Neural cell (in vitro differentiated cells): ENCODE measurements at regions not wholly inside any gene's neighbourhood (a gene's known extent, or its start where the extent isn't known, plus 50 kb on each side); places are given as distances from the start of the nearest gene placed in this dataset.

Experiments used
- H2AFZ ChIP-seq: fragments of 200-600, 300-800 bp; sonication (generic), shearing (Covaris generic); 2 replicates; pipeline ENCODE4 v1.6.0; 2014; ENCODE audit warnings: low read depth, mild to moderate bottlenecking, antibody characterized with exemption, low read length, moderate library complexity
- H3F3A ChIP-seq: fragments of 200-600 bp; shearing (Covaris generic); 2 replicates; pipeline ENCODE4 v1.6.1; 2016; ENCODE audit warnings: mild to moderate bottlenecking, moderate library complexity, mixed read lengths, antibody characterized with exemption, low read length; ENCODE audit not compliant: insufficient read depth, poor library complexity, severe bottlenecking
- H3K27ac ChIP-seq: fragments of 200-600, 300-800 bp; sonication (generic), shearing (Covaris generic); 2 replicates; pipeline ENCODE4 v1.5.1; 2014; ENCODE audit warnings: mild to moderate bottlenecking, low read length, moderate library complexity
- H3K27me3 ChIP-seq: fragments of 300-800, 200-600 bp; sonication (generic), shearing (Covaris generic); 2 replicates; pipeline ENCODE4 v1.6.0; 2014; ENCODE audit warnings: mild to moderate bottlenecking, low read depth, low read length, moderate library complexity; ENCODE audit not compliant: insufficient read depth
- H3K36me3 ChIP-seq: fragments of 300-800, 200-600 bp; sonication (generic), shearing (Covaris generic); 2 replicates; pipeline ENCODE4 v1.5.1; 2014; ENCODE audit warnings: mild to moderate bottlenecking, antibody characterized with exemption, low read length, moderate library complexity; ENCODE audit not compliant: insufficient read depth
- H3K4me2 ChIP-seq: fragments of 300-800, 200-600 bp; sonication (generic), shearing (Covaris generic); 2 replicates; pipeline ENCODE4 v1.6.0; 2014; ENCODE audit warnings: mild to moderate bottlenecking, low read length
- H3K4me3 ChIP-seq: fragments of 300-800, 200-600 bp; sonication (generic), shearing (Covaris generic); 2 replicates; pipeline ENCODE4 v1.5.1; 2014; ENCODE audit warnings: mild to moderate bottlenecking, low read length, moderate library complexity
- H3K79me2 ChIP-seq: fragments of 200-600 bp; shearing (Covaris generic); replicated peaks from 2 replicates; pipeline ENCODE4 v1.6.0; 2014; ENCODE audit warnings: mild to moderate bottlenecking, low read length, moderate library complexity; ENCODE audit not compliant: insufficient read depth
- H3K9ac ChIP-seq: fragments of 300-800, 200-600 bp; sonication (generic), shearing (Covaris generic); 2 replicates; pipeline ENCODE4 v1.6.1; 2016; ENCODE audit warnings: mild to moderate bottlenecking, low read length, mixed read lengths
- H3K9me2 ChIP-seq: fragments of 200-600 bp; shearing (Covaris generic); 2 replicates; pipeline ENCODE4 v1.6.1; 2016; ENCODE audit warnings: mild to moderate bottlenecking, low read length, mixed read lengths; ENCODE audit not compliant: insufficient read depth
- H3K9me3 ChIP-seq: fragments of 200-600, 300-800 bp; sonication (generic), shearing (Covaris generic); 2 replicates; pipeline ENCODE4 v1.6.1; 2016; ENCODE audit warnings: mild to moderate bottlenecking, mixed run types, low read length, moderate library complexity, mixed read lengths
- H4K20me1 ChIP-seq: fragments of 200-600 bp; shearing (Covaris generic); 2 replicates; pipeline ENCODE4 v1.6.1; 2016; ENCODE audit warnings: mild to moderate bottlenecking, mixed run types; ENCODE audit not compliant: insufficient read depth
- EP300 ChIP-seq: fragments of 450-650 bp; conservative IDR thresholded peaks from 2 replicates; pipeline ENCODE4 v1.6.1; 2014; ENCODE audit warnings: antibody characterized with exemption, mild to moderate bottlenecking, moderate library complexity; ENCODE audit not compliant: poor library complexity, severe bottlenecking
- EZH2 ChIP-seq: fragments of 200-600, 300-800 bp; shearing (Covaris generic), sonication (generic); IDR thresholded peaks from 2 replicates; pipeline ENCODE4 v1.6.1; 2014; ENCODE audit warnings: antibody characterized with exemption, low read length, borderline replicate concordance, mild to moderate bottlenecking; ENCODE audit not compliant: insufficient read depth, poor library complexity, severe bottlenecking
- MXI1 ChIP-seq: fragments of 450-650 bp; conservative IDR thresholded peaks from 2 replicates; pipeline ENCODE4 v1.6.1; 2014; ENCODE audit warnings: antibody characterized with exemption, mild to moderate bottlenecking; ENCODE audit not compliant: poor library complexity, severe bottlenecking
- POLR2AphosphoS5 ChIP-seq: IDR thresholded peaks from 2 replicates; pipeline ENCODE4 v1.6.1; 2012
- RAD21 ChIP-seq: fragments of 450-650 bp; conservative IDR thresholded peaks from 2 replicates; pipeline ENCODE4 v1.6.1; 2014; ENCODE audit warnings: antibody characterized with exemption, mild to moderate bottlenecking, moderate library complexity
- REST ChIP-seq: IDR thresholded peaks from 2 replicates; pipeline ENCODE4 v1.6.1; 2012; ENCODE audit warnings: borderline replicate concordance
- SMC3 ChIP-seq: fragments of 450-650 bp; conservative IDR thresholded peaks from 2 replicates; pipeline ENCODE4 v1.6.1; 2014; ENCODE audit warnings: antibody characterized with exemption, mild to moderate bottlenecking, moderate library complexity; ENCODE audit not compliant: poor library complexity
- TAF1 ChIP-seq: IDR thresholded peaks from 2 replicates; pipeline ENCODE4 v1.6.1; 2012; ENCODE audit warnings: low read depth
- TF ChIP-seq, protein P1 (sequence below): fragments of 450-650 bp; IDR thresholded peaks from 2 replicates; pipeline ENCODE4 v1.5.1; 2014; ENCODE audit warnings: antibody characterized with exemption, mild to moderate bottlenecking, moderate library complexity; ENCODE audit not compliant: poor library complexity, severe bottlenecking

DNA sequence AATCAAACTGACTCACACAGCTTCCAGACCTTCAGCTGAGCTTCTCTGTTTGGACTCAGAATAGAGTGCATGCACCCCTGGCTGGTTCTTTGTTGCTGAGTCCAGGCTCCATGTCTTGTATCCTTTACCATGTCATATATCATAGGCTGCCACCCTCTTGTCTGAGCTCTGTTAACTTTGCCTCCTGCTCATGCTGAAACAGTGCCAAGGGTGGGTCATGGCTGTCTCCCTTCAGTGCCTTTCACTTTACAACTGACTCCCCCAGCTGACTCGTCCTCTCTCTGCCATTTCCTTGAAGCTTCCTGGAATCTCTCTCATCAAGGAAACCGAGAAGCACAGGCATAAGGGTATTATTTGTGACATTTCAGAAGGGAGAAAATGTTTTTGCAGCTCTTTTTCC is 885.3 kb downstream of the TTLL7 start:
- H3F3A ChIP-seq: peaks cover 4% of the 10 kb centered on the region
- no peaks in the 10 kb centered on the region for H3K9me3 ChIP-seq
- H3K4me2 ChIP-seq: no peak overlapping the region
- no peaks in the 10 kb centered on the region for H3K9me2 ChIP-seq
- H2AFZ ChIP-seq: no peak overlapping the region
- no peak overlapping the region for H3K9ac ChIP-seq
- no peaks in the 10 kb centered on the region for H3K79me2 ChIP-seq
- peak overlapping the region; percentile 35 for H3K27ac ChIP-seq
- no peaks in the 10 kb centered on the region for H3K36me3 ChIP-seq
- TF ChIP-seq SMC3 (no peak), EP300 (no peak), TAF1 (no peak), EZH2 (no peak), REST (no peak), POLR2AphosphoS5 (no peak), MXI1 (no peak), RAD21 (no peak)
- TF ChIP-seq, protein P1, sequence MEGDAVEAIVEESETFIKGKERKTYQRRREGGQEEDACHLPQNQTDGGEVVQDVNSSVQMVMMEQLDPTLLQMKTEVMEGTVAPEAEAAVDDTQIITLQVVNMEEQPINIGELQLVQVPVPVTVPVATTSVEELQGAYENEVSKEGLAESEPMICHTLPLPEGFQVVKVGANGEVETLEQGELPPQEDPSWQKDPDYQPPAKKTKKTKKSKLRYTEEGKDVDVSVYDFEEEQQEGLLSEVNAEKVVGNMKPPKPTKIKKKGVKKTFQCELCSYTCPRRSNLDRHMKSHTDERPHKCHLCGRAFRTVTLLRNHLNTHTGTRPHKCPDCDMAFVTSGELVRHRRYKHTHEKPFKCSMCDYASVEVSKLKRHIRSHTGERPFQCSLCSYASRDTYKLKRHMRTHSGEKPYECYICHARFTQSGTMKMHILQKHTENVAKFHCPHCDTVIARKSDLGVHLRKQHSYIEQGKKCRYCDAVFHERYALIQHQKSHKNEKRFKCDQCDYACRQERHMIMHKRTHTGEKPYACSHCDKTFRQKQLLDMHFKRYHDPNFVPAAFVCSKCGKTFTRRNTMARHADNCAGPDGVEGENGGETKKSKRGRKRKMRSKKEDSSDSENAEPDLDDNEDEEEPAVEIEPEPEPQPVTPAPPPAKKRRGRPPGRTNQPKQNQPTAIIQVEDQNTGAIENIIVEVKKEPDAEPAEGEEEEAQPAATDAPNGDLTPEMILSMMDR: no peak
- no peaks in the 10 kb centered on the region for H3K27me3 ChIP-seq
- H4K20me1 ChIP-seq: no peaks in the 10 kb centered on the region
- H3K4me3 ChIP-seq: no peak overlapping the region

DNA sequence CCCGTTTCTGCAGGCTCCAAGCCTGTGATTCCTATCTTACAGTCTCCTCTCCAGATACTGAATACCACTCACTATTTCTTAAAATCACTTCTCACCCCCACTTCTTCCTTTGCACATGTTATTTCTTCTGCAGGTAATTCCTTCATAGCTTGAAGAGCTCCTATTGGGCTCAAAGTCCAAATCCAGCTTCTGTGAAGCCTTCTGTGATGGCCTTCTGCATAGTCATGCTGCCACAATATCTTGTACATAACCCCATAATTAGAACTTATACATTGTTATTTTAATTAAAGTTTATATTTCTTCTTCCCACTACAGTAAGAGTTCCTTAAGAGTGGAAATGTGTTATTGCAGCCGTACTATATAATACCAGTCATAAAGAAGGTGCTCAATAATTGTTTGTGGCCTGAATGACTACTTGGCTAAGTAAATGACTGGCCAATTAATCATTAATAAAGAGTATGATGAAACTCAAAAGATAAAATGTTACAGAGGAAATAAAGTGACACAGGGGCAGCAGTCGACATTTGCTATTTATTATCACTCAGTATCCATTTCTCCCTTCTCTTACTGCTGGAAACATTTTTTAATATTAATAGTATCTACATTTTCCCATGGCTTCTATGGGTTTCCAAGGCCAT is 886.6 kb downstream of the TTLL7 start:
- no peak for TF ChIP-seq EP300
- no peak for TF ChIP-seq MXI1
- TF ChIP-seq REST: no peak
- no peak for TF ChIP-seq RAD21
- no peak for TF ChIP-seq EZH2
- no peak for TF ChIP-seq SMC3
- no peak for TF ChIP-seq POLR2AphosphoS5
- TF ChIP-seq TAF1: no peak
- TF ChIP-seq, protein P1: no peak
- H3K4me2 ChIP-seq: no peak overlapping the region
- no peaks in the 10 kb centered on the region for H3K27me3 ChIP-seq
- no peaks in the 10 kb centered on the region for H3K36me3 ChIP-seq
- H3K9me2 ChIP-seq: no peaks in the 10 kb centered on the region
- H3K4me3 ChIP-seq: no peak overlapping the region
- no peaks in the 10 kb centered on the region for H3K9me3 ChIP-seq
- no peak overlapping the region for H2AFZ ChIP-seq
- peaks cover 4% of the 10 kb centered on the region for H3F3A ChIP-seq
- H4K20me1 ChIP-seq: no peaks in the 10 kb centered on the region
- H3K79me2 ChIP-seq: no peaks in the 10 kb centered on the region
- no peak overlapping the region for H3K9ac ChIP-seq
- H3K27ac ChIP-seq: no peak overlapping the region
